Calu3 (cell line): ENCODE measurements at regions not wholly inside any gene's neighbourhood (a gene's known extent, or its start where the extent isn't known, plus 50 kb on each side); places are given as distances from the start of the nearest gene placed in this dataset.

Experiments
- BruUV-seq: library from RNA; stranded (reverse); fragments of 400-500 nt; replicated peaks from 2 replicates; lab custom pipeline; 2021; lab: Mats Ljungman, UMichigan
- CTCF ChIA-PET: fragments of 300-600 bp; sonication (Branson Sonifier 250); formaldehyde crosslinking; loops from one replicate; lab custom pipeline; 2022; ENCODE audit warnings: antibody characterized with exemption; lab: Charles Lee
- DNase-seq: peaks from one replicate; pipeline ENCODE4 v3.0.0; 2022
- H3K27ac Mint-ChIP-seq: one replicate; pipeline ENCODE4 v1.8.0; 2022; ENCODE audit warnings: mixed read lengths; ENCODE audit not compliant: unreplicated experiment
- H3K27me3 Mint-ChIP-seq: one replicate; pipeline ENCODE4 v1.8.0; 2022; ENCODE audit warnings: mixed read lengths; ENCODE audit not compliant: unreplicated experiment
- H3K36me3 Mint-ChIP-seq: one replicate; pipeline ENCODE4 v1.8.0; 2022; ENCODE audit warnings: mild to moderate bottlenecking, moderate library complexity, mixed read lengths; ENCODE audit not compliant: insufficient read depth, unreplicated experiment
- H3K4me1 Mint-ChIP-seq: one replicate; pipeline ENCODE4 v1.8.0; 2022; ENCODE audit warnings: mild to moderate bottlenecking, low read depth, mixed read lengths; ENCODE audit not compliant: unreplicated experiment
- H3K4me3 Mint-ChIP-seq: one replicate; pipeline ENCODE4 v1.8.0; 2022; ENCODE audit warnings: mild to moderate bottlenecking, low read depth, moderate library complexity, mixed read lengths; ENCODE audit not compliant: unreplicated experiment
- H3K9me3 Mint-ChIP-seq: one replicate; pipeline ENCODE4 v1.8.0; 2022; ENCODE audit warnings: low read depth, mixed read lengths; ENCODE audit not compliant: unreplicated experiment
- intact Hi-C: fragments of 100-400 bp; cut with micrococcal nuclease; formaldehyde crosslinking; loops from one replicate; pipeline ENCODE4 v1.10.0; 2022; ENCODE audit not compliant: unreplicated experiment
- TF ChIP-seq, protein P1 (sequence below): fragments of 200-600 bp; IDR thresholded peaks from one replicate; pipeline ENCODE4 v1.8.0; 2022; ENCODE audit warnings: antibody characterized with exemption; ENCODE audit not compliant: unreplicated experiment

DNA sequence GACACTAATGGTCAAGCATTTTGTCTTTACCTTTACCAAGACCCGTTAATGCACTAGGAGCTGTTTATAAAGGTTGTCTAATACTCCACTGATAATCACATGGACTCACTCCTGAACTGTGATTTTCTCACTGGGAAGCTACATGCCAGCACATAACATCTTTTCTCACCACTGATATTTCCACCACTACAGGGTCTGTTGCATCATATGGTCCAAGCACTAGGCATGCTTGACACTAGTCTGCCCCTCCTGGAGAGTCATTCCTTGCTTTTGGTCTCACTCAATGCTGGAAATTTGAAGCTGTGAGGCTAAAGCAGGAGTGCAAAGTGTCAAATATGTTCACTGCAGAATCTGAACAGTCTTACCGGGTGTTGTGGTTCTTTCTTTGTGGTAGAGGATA lies 1576.8 kb downstream of the CDH8 start:
- H3K9me3 Mint-ChIP-seq = peaks cover 15% of the 10 kb centered on the region
- no peaks in the 10 kb centered on the region for H3K27me3 Mint-ChIP-seq
- H3K27ac Mint-ChIP-seq = no peak overlapping the region
- TF ChIP-seq, protein P1, sequence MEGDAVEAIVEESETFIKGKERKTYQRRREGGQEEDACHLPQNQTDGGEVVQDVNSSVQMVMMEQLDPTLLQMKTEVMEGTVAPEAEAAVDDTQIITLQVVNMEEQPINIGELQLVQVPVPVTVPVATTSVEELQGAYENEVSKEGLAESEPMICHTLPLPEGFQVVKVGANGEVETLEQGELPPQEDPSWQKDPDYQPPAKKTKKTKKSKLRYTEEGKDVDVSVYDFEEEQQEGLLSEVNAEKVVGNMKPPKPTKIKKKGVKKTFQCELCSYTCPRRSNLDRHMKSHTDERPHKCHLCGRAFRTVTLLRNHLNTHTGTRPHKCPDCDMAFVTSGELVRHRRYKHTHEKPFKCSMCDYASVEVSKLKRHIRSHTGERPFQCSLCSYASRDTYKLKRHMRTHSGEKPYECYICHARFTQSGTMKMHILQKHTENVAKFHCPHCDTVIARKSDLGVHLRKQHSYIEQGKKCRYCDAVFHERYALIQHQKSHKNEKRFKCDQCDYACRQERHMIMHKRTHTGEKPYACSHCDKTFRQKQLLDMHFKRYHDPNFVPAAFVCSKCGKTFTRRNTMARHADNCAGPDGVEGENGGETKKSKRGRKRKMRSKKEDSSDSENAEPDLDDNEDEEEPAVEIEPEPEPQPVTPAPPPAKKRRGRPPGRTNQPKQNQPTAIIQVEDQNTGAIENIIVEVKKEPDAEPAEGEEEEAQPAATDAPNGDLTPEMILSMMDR = no peak
- intact Hi-C loops = no loop called here
- CTCF ChIA-PET = no interaction called here
- no TSS peak for BruUV-seq
- H3K4me1 Mint-ChIP-seq = no peaks in the 10 kb centered on the region
- no peaks in the 10 kb centered on the region for H3K36me3 Mint-ChIP-seq
- H3K4me3 Mint-ChIP-seq = no peak overlapping the region
- no peak for DNase-seq

DNA sequence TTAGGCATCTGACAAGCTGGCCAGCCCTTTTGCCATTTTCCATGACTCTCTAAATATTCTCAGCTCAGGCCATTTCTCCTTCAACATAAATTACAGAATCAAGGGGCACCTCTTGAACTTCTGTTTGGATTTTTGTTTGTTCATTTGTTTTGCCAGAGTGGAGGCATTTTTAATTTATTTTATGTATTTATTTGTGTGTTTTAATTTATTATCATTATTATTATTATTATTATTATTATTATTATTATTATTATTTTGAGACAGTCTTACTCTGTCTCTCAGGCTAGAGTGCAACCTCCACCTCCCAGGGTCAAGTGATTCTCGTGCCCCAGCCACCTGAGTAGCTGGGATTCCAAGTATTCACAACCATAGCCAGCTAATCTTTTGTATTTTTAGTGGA lies 1578.0 kb downstream of the CDH8 start:
- Mint-ChIP-seq H3K36me3 (no peaks in the 10 kb centered on the region), H3K27me3 (no peaks in the 10 kb centered on the region), H3K27ac (no peak overlapping the region), H3K4me3 (no peak overlapping the region), H3K9me3 (peaks cover 10% of the 10 kb centered on the region), H3K4me1 (no peaks in the 10 kb centered on the region)
- no peak for DNase-seq
- intact Hi-C loops = no loop called here
- BruUV-seq = no TSS peak
- TF ChIP-seq, protein P1 = no peak
- CTCF ChIA-PET = interaction anchor here (0.5 kb wide), 1 partner anchor 14 kb away, joined by 3 read pairs; no protein-coding TSS in a partner anchor

DNA sequence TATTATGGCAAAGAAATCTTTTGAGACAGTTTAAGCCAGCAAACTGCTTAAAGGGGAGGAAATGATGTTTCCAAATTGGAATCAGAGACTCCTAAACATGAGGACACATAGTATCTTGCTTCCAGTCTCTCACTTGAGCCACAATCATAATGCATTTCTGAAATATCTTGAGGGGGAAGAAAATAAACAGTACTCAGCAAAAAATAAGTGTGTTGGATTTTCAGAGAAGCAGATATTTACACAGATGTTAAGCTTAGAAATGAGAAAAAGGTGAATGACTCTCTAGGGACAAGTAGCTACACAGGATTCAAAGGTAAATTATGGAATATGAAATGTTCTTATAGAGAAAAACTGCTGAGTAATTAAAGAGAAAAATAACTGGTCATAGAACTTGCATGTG lies 1583.6 kb downstream of the CDH8 start:
- Mint-ChIP-seq H3K4me1 (no peaks in the 10 kb centered on the region), H3K36me3 (no peaks in the 10 kb centered on the region), H3K4me3 (no peak overlapping the region), H3K27me3 (no peaks in the 10 kb centered on the region), H3K27ac (no peak overlapping the region), H3K9me3 (peaks cover 13% of the 10 kb centered on the region)
- no TSS peak for BruUV-seq
- DNase-seq = no peak
- TF ChIP-seq, protein P1 = no peak
- intact Hi-C loops = no loop called here
- CTCF ChIA-PET = no interaction called here

DNA sequence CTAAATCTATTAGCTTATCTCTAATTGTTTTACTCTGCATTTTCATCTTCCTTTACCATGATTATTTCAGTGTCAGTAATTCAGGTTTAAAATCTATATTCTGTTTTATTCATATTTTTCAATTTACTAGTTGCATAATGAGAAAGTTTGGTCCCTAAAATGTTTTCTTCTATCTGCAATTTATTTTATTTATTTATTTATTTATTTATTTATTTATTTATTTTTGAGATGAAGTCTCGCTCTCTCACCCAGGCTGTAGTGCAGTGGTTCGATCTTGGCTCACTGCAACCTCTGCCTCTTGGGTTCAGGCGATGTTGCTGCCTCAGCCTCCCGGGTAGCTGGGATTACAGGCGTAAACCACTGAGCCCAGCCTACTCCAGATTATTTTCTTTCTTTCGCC lies 1597.3 kb downstream of the CDH8 start:
- TF ChIP-seq, protein P1 = no peak
- no peaks in the 10 kb centered on the region for H3K27me3 Mint-ChIP-seq
- no TSS peak for BruUV-seq
- no peaks in the 10 kb centered on the region for H3K4me1 Mint-ChIP-seq
- H3K9me3 Mint-ChIP-seq = peaks cover 16% of the 10 kb centered on the region
- no peak overlapping the region for H3K27ac Mint-ChIP-seq
- no peaks in the 10 kb centered on the region for H3K36me3 Mint-ChIP-seq
- CTCF ChIA-PET = no interaction called here
- no peak overlapping the region for H3K4me3 Mint-ChIP-seq
- no peak for DNase-seq
- intact Hi-C loops = no loop called here
